Neural cell (in vitro differentiated cells): ENCODE measurements at regions not wholly inside any gene's neighbourhood (a gene's known extent, or its start where the extent isn't known, plus 50 kb on each side); places are given as distances from the start of the nearest gene placed in this dataset.

ENCODE experiments used
- EZH2 ChIP-seq: fragments of 200-600, 300-800 bp; shearing (Covaris generic), sonication (generic); IDR thresholded peaks from 2 replicates; pipeline ENCODE4 v1.6.1; 2014; ENCODE audit warnings: antibody characterized with exemption, low read length, borderline replicate concordance, mild to moderate bottlenecking; ENCODE audit not compliant: insufficient read depth, poor library complexity, severe bottlenecking
- MXI1 ChIP-seq: fragments of 450-650 bp; conservative IDR thresholded peaks from 2 replicates; pipeline ENCODE4 v1.6.1; 2014; ENCODE audit warnings: antibody characterized with exemption, mild to moderate bottlenecking; ENCODE audit not compliant: poor library complexity, severe bottlenecking
- TF ChIP-seq, protein P1 (sequence below): fragments of 450-650 bp; IDR thresholded peaks from 2 replicates; pipeline ENCODE4 v1.5.1; 2014; ENCODE audit warnings: antibody characterized with exemption, mild to moderate bottlenecking, moderate library complexity; ENCODE audit not compliant: poor library complexity, severe bottlenecking
- TF ChIP-seq, protein P2 (sequence below): IDR thresholded peaks from 2 replicates; pipeline ENCODE4 v1.6.1; 2012; ENCODE audit warnings: borderline replicate concordance

DNA sequence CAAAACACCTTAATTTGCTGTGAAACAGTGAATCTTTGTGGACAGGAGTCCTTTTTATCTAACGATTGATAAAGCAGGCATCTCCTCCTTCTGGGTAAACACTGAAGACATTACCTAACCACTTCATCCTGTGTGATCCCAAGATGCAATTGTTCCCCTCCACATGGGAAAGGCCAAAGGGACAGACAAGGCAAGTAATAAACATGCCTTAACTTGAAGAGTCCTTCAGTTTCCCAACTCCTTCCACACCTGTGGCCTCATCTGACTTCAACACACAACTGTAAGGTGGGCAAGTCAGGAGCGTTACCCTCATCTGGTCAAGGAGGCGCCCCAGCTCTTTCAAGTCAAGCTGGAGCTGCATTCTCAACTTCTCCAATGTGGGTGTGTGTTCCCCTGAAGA lies 278.6 kb downstream of the ABCC12 start:
- TF ChIP-seq, protein P1, sequence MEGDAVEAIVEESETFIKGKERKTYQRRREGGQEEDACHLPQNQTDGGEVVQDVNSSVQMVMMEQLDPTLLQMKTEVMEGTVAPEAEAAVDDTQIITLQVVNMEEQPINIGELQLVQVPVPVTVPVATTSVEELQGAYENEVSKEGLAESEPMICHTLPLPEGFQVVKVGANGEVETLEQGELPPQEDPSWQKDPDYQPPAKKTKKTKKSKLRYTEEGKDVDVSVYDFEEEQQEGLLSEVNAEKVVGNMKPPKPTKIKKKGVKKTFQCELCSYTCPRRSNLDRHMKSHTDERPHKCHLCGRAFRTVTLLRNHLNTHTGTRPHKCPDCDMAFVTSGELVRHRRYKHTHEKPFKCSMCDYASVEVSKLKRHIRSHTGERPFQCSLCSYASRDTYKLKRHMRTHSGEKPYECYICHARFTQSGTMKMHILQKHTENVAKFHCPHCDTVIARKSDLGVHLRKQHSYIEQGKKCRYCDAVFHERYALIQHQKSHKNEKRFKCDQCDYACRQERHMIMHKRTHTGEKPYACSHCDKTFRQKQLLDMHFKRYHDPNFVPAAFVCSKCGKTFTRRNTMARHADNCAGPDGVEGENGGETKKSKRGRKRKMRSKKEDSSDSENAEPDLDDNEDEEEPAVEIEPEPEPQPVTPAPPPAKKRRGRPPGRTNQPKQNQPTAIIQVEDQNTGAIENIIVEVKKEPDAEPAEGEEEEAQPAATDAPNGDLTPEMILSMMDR: no peak
- TF ChIP-seq, protein P2, sequence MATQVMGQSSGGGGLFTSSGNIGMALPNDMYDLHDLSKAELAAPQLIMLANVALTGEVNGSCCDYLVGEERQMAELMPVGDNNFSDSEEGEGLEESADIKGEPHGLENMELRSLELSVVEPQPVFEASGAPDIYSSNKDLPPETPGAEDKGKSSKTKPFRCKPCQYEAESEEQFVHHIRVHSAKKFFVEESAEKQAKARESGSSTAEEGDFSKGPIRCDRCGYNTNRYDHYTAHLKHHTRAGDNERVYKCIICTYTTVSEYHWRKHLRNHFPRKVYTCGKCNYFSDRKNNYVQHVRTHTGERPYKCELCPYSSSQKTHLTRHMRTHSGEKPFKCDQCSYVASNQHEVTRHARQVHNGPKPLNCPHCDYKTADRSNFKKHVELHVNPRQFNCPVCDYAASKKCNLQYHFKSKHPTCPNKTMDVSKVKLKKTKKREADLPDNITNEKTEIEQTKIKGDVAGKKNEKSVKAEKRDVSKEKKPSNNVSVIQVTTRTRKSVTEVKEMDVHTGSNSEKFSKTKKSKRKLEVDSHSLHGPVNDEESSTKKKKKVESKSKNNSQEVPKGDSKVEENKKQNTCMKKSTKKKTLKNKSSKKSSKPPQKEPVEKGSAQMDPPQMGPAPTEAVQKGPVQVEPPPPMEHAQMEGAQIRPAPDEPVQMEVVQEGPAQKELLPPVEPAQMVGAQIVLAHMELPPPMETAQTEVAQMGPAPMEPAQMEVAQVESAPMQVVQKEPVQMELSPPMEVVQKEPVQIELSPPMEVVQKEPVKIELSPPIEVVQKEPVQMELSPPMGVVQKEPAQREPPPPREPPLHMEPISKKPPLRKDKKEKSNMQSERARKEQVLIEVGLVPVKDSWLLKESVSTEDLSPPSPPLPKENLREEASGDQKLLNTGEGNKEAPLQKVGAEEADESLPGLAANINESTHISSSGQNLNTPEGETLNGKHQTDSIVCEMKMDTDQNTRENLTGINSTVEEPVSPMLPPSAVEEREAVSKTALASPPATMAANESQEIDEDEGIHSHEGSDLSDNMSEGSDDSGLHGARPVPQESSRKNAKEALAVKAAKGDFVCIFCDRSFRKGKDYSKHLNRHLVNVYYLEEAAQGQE: no peak
- TF ChIP-seq MXI1: no peak
- no peak for TF ChIP-seq EZH2
